Natural killer cell (primary cell): ENCODE measurements at regions not wholly inside any gene's neighbourhood (a gene's known extent, or its start where the extent isn't known, plus 50 kb on each side); places are given as distances from the start of the nearest gene placed in this dataset.

ENCODE experiments used
- ATAC-seq, 3 donors: fragments of 150-1000 bp in 2 of 3; fragments of 200-7000 bp in 1 of 3; cut with Tn5 transposase; 1 replicate in 1 of 3; 2 replicates in 2 of 3; pipeline ENCODE4 v1.10.0; 2021; ENCODE audit warnings: mild to moderate bottlenecking in 2 of 3, moderate library complexity in 2 of 3
- DNase-seq, 2 donors: peaks; one replicate each; pipeline versions ENCODE4 v3.0.0 to v3.0.0-alpha.2; 2013 to 2021; ENCODE audit warnings: mixed read lengths in 1 of 2
- H3K27ac ChIP-seq: one replicate; pipeline ENCODE4 v1.5.1; 2013; ENCODE audit warnings: mild to moderate bottlenecking, low read length
- H3K27me3 ChIP-seq: one replicate; pipeline ENCODE4 v1.6.1; 2013; ENCODE audit warnings: low read length; ENCODE audit not compliant: control insufficient read depth, insufficient read depth
- H3K36me3 ChIP-seq: one replicate; pipeline ENCODE4 v1.6.1; 2013; ENCODE audit warnings: low read length; ENCODE audit not compliant: control insufficient read depth, insufficient read depth
- H3K4me1 ChIP-seq: one replicate; pipeline ENCODE4 v1.6.1; 2013; ENCODE audit warnings: low read length; ENCODE audit not compliant: control insufficient read depth, insufficient read depth
- H3K4me3 ChIP-seq: one replicate; pipeline ENCODE4 v1.5.1; 2013; ENCODE audit warnings: low read length
- H3K9me3 ChIP-seq: one replicate; pipeline ENCODE4 v1.6.1; 2013; ENCODE audit warnings: low read length; ENCODE audit not compliant: control insufficient read depth, insufficient read depth
- H3K27ac Mint-ChIP-seq, 2 donors: one replicate each; pipeline ENCODE4 v1.8.0; 2022; ENCODE audit warnings: mild to moderate bottlenecking in 2 of 2, mixed read lengths in 2 of 2, moderate library complexity in 1 of 2
- H3K27me3 Mint-ChIP-seq, 2 donors: one replicate each; pipeline ENCODE4 v1.8.0; 2022; ENCODE audit warnings: low read depth in 2 of 2, mixed read lengths in 2 of 2
- H3K36me3 Mint-ChIP-seq: one replicate; pipeline ENCODE4 v1.8.0; 2022; ENCODE audit warnings: mixed read lengths
- H3K4me1 Mint-ChIP-seq, 2 donors: one replicate each; pipeline ENCODE4 v1.8.0; 2022; ENCODE audit warnings: mixed read lengths in 2 of 2
- H3K4me3 Mint-ChIP-seq: one replicate; pipeline ENCODE4 v1.8.0; 2022; ENCODE audit warnings: mild to moderate bottlenecking, moderate library complexity, mixed read lengths
- H3K9me3 Mint-ChIP-seq, 2 donors: one replicate each; pipeline ENCODE4 v1.8.0; 2022; ENCODE audit warnings: mixed read lengths in 2 of 2
- WGBS: methylation state at CpG from one replicate; pipeline ENCODE4 v1.1.7; 2013; ENCODE audit warnings: missing lambda C conversion rate; ENCODE audit not compliant: insufficient coverage; 5-methylcytosine and 5-hydroxymethylcytosine counted together
- intact Hi-C: fragments of 100-400 bp; cut with micrococcal nuclease; formaldehyde crosslinking; loops from one replicate; pipeline ENCODE4 v1.14.2; 2022
- TF ChIP-seq, protein P1 (sequence below): fragments of 200-600 bp; IDR thresholded peaks from one replicate; pipeline ENCODE4 v1.8.0; 2022; ENCODE audit warnings: antibody characterized with exemption

DNA sequence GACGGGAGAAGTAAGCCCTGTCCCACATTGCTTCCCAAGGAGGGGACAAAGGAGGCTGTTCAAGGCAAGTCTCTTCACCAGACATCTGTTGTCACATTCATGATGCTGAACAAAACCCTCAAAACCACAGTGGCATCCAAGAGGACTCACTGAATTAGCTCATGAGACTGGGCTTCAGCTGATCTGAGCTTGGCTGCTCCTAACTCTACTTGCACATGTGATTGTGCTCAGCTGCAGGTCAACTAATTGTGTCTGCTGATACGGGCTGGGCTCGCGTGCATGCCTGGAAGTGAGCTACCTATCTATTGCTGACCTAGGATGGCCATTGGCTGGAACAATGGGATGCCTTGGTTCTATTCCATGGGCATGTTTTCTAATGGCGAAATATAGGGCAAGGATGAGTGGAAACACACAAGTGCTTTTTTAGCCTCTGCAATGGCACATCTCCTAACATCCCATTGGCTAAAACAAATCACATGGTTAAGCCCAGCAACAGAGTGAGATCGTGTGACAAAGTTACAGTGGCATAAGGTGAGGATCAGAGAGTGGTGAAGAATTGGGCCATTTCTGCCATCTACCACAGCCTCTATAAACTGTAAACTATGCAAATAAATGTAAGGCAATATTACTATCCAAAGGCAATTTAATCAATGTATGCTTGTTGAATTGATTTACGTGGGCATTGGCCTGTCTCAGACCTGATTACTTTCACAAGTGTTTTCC is 52.9 kb upstream of the CAPN13 start:
- DNase-seq (no peak), ATAC-seq (no peak)
- H3K4me1 Mint-ChIP-seq = no peaks in the 10 kb centered on the region
- no peaks in the 10 kb centered on the region for H3K27me3 ChIP-seq
- H3K27ac ChIP-seq = no peak overlapping the region
- no peak overlapping the region for H3K27ac Mint-ChIP-seq
- H3K27me3 Mint-ChIP-seq = peaks cover 0 to 22% of the 10 kb centered on the region in 2 donors
- H3K4me1 ChIP-seq = no peaks in the 10 kb centered on the region
- no peak overlapping the region for H3K4me3 ChIP-seq
- TF ChIP-seq, protein P1, sequence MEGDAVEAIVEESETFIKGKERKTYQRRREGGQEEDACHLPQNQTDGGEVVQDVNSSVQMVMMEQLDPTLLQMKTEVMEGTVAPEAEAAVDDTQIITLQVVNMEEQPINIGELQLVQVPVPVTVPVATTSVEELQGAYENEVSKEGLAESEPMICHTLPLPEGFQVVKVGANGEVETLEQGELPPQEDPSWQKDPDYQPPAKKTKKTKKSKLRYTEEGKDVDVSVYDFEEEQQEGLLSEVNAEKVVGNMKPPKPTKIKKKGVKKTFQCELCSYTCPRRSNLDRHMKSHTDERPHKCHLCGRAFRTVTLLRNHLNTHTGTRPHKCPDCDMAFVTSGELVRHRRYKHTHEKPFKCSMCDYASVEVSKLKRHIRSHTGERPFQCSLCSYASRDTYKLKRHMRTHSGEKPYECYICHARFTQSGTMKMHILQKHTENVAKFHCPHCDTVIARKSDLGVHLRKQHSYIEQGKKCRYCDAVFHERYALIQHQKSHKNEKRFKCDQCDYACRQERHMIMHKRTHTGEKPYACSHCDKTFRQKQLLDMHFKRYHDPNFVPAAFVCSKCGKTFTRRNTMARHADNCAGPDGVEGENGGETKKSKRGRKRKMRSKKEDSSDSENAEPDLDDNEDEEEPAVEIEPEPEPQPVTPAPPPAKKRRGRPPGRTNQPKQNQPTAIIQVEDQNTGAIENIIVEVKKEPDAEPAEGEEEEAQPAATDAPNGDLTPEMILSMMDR = no peak
- no peak overlapping the region for H3K4me3 Mint-ChIP-seq
- H3K36me3 ChIP-seq = no peaks in the 10 kb centered on the region
- intact Hi-C loops = loop anchor here (10.0 kb wide), 1 partner anchor 475 kb away; no protein-coding TSS in a partner anchor
- no peaks in the 10 kb centered on the region for H3K9me3 ChIP-seq
- 94% methylated on average over 5 of the region's 7 CpGs for WGBS
- H3K36me3 Mint-ChIP-seq = no peaks in the 10 kb centered on the region
- no peaks in the 10 kb centered on the region for H3K9me3 Mint-ChIP-seq
